ENCODE measurements at regions not wholly inside any gene's neighbourhood (a gene's known extent, or its start where the extent isn't known, plus 50 kb on each side); places are given as distances from the start of the nearest gene placed in this dataset.

GRCh38 chr22:46064228-46064965 lies 85.9 kb upstream of the PPARA start:
- Histone ChIP-seq H3K79me2 (ENCODE audit: low read length) (peaks cover 49% of the 10 kb centered on the region), H3K9ac (ENCODE audit: low read length) (no peak overlapping the region), H3K9me3 (ENCODE audit: insufficient read depth, low read length) (no peaks in the 10 kb centered on the region), H4K20me1 (ENCODE audit: insufficient read depth, low read length) (no peaks in the 10 kb centered on the region), H3K4me2 (ENCODE audit: low read length) (no peak overlapping the region), H3K4me3 (ENCODE audit: low read length) (no peak overlapping the region), H3K27ac (ENCODE audit: low read length) (no peak overlapping the region), H3K36me3 (replicated peaks; ENCODE audit: low read depth, low read length) (peaks cover 1% of the 10 kb centered on the region), H3K4me1 (ENCODE audit: low read length) (peaks cover 33% of the 10 kb centered on the region), H2AFZ (ENCODE audit: low read depth, low read length) (no peak overlapping the region), H3K27me3 (ENCODE audit: low read depth, low read length) (no peaks in the 10 kb centered on the region)
- TF ChIP-seq EZH2phosphoT487 (IDR thresholded peaks at IDR 0.05; ENCODE audit: low read depth) (no peak), CTCF (IDR thresholded peaks at IDR 0.05; ENCODE audit: low read depth, low read length) (no peak)

GRCh38 chr22:46064966-46065666 lies 85.2 kb upstream of the PPARA start:
- H2AFZ ChIP-seq (ENCODE audit: low read depth, low read length): no peak overlapping the region
- peaks cover 54% of the 10 kb centered on the region for H3K79me2 ChIP-seq (ENCODE audit: low read length)
- TF ChIP-seq CTCF (IDR thresholded peaks at IDR 0.05; ENCODE audit: low read depth, low read length) (no peak), EZH2phosphoT487 (IDR thresholded peaks at IDR 0.05; ENCODE audit: low read depth) (no peak)
- H3K27ac ChIP-seq (ENCODE audit: low read length): no peak overlapping the region
- H3K9ac ChIP-seq (ENCODE audit: low read length): no peak overlapping the region
- H3K27me3 ChIP-seq (ENCODE audit: low read depth, low read length): no peaks in the 10 kb centered on the region
- H3K4me3 ChIP-seq (ENCODE audit: low read length): no peak overlapping the region
- H3K9me3 ChIP-seq (ENCODE audit: insufficient read depth, low read length): no peaks in the 10 kb centered on the region
- H3K36me3 ChIP-seq (replicated peaks; ENCODE audit: low read depth, low read length): no peaks in the 10 kb centered on the region
- no peak overlapping the region for H3K4me2 ChIP-seq (ENCODE audit: low read length)
- peaks cover 36% of the 10 kb centered on the region for H3K4me1 ChIP-seq (ENCODE audit: low read length)
- no peaks in the 10 kb centered on the region for H4K20me1 ChIP-seq (ENCODE audit: insufficient read depth, low read length)

GRCh38 chr22:46065691-46066454 lies 84.5 kb upstream of the PPARA start:
- H3K4me1 ChIP-seq (ENCODE audit: low read length): peaks cover 36% of the 10 kb centered on the region
- no peaks in the 10 kb centered on the region for H3K27me3 ChIP-seq (ENCODE audit: low read depth, low read length)
- H3K9ac ChIP-seq (ENCODE audit: low read length): no peak overlapping the region
- H4K20me1 ChIP-seq (ENCODE audit: insufficient read depth, low read length): no peaks in the 10 kb centered on the region
- no peak overlapping the region for H3K4me2 ChIP-seq (ENCODE audit: low read length)
- no peak overlapping the region for H2AFZ ChIP-seq (ENCODE audit: low read depth, low read length)
- H3K79me2 ChIP-seq (ENCODE audit: low read length): peaks cover 54% of the 10 kb centered on the region
- no peaks in the 10 kb centered on the region for H3K36me3 ChIP-seq (replicated peaks; ENCODE audit: low read depth, low read length)
- TF ChIP-seq EZH2phosphoT487 (IDR thresholded peaks at IDR 0.05; ENCODE audit: low read depth): no peak
- no peak for TF ChIP-seq CTCF (IDR thresholded peaks at IDR 0.05; ENCODE audit: low read depth, low read length)
- H3K4me3 ChIP-seq (ENCODE audit: low read length): no peak overlapping the region
- no peak overlapping the region for H3K27ac ChIP-seq (ENCODE audit: low read length)
- H3K9me3 ChIP-seq (ENCODE audit: insufficient read depth, low read length): no peaks in the 10 kb centered on the region

GRCh38 chr22:46066691-46067090 lies 83.6 kb upstream of the PPARA start:
- no peak overlapping the region for H3K9ac ChIP-seq (ENCODE audit: low read length)
- H3K4me2 ChIP-seq (ENCODE audit: low read length): peak overlapping the region; percentile 99
- no peak overlapping the region for H3K27ac ChIP-seq (ENCODE audit: low read length)
- no peaks in the 10 kb centered on the region for H3K27me3 ChIP-seq (ENCODE audit: low read depth, low read length)
- H3K4me3 ChIP-seq (ENCODE audit: low read length): no peak overlapping the region
- H3K4me1 ChIP-seq (ENCODE audit: low read length): peaks cover 36% of the 10 kb centered on the region
- H4K20me1 ChIP-seq (ENCODE audit: insufficient read depth, low read length): no peaks in the 10 kb centered on the region
- peaks cover 54% of the 10 kb centered on the region for H3K79me2 ChIP-seq (ENCODE audit: low read length)
- TF ChIP-seq CTCF (IDR thresholded peaks at IDR 0.05; ENCODE audit: low read depth, low read length) (no peak), EZH2phosphoT487 (IDR thresholded peaks at IDR 0.05; ENCODE audit: low read depth) (no peak)
- no peak overlapping the region for H2AFZ ChIP-seq (ENCODE audit: low read depth, low read length)
- no peaks in the 10 kb centered on the region for H3K36me3 ChIP-seq (replicated peaks; ENCODE audit: low read depth, low read length)
- no peaks in the 10 kb centered on the region for H3K9me3 ChIP-seq (ENCODE audit: insufficient read depth, low read length)
